GM12892 (cell line): ENCODE measurements at regions not wholly inside any gene's neighbourhood (a gene's known extent, or its start where the extent isn't known, plus 50 kb on each side); places are given as distances from the start of the nearest gene placed in this dataset.

Experiments
- DNase-seq: peaks from one replicate; pipeline ENCODE4 v3.0.0; 2011; ENCODE audit not compliant: insufficient read length
- FAIRE-seq: peaks from 2 replicates; lab custom pipeline; 2011; peaks lifted over from hg19 to GRCh38; lab: Jason Lieb, UNC
- POLR2A ChIP-seq: IDR thresholded peaks from 2 replicates; pipeline ENCODE4 v1.6.1; 2011; ENCODE audit warnings: low read depth, low read length, control low read depth
- POLR2AphosphoS5 ChIP-seq: IDR thresholded peaks from 2 replicates; pipeline ENCODE4 v1.6.1; 2011; ENCODE audit warnings: low read depth, low read length, control low read depth
- TAF1 ChIP-seq: IDR thresholded peaks from 2 replicates; pipeline ENCODE4 v1.6.1; 2011; ENCODE audit warnings: low read depth, mild to moderate bottlenecking, control low read depth, low read length, borderline replicate concordance

DNA sequence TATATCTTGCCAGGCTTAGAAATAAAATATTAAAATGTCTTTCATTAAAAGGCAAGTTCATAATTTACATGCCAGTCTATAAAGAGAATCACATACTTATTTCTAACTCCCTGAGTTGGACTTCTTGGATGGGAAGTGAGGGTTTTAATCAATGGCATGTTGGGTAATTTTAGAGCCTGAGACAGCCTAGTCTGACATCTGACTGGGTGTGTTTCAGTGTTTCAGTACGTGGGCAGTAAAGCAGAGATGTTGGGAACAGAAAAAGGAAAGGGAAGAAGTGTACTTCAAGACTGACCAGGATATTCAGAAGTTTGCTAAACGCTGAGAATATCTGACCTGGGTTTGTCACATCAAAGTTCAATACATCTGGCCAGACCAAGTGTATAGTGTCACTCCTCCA, 171.8 kb downstream of the BTG1 start:
- no peak for TF ChIP-seq POLR2AphosphoS5
- TF ChIP-seq POLR2A = no peak
- no peak for TF ChIP-seq TAF1
- FAIRE-seq (no peak), DNase-seq (no peak)

DNA sequence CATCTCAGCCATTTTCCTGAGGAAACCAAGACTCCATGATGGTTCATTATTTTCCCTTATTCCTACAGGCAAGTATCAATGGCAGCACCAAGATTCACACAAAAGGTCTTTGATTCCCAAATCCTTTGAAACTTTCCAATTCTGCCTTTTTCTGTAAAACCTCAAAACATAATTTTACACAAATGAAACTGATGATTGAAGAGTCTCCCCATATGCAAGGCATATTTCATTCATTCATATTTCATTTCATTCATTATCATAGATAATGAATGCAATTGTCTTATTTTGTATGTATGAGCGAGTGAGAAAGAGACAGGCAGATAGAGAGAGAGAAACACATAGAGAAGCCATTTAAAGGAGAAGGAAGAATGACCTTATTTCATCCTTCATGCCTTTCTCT, 172.8 kb downstream of the BTG1 start:
- DNase-seq = no peak
- TF ChIP-seq TAF1 (no peak), POLR2A (no peak), POLR2AphosphoS5 (no peak)
- FAIRE-seq = no peak

- TF ChIP-seq TAF1 (no peak), POLR2AphosphoS5 (no peak), POLR2A (no peak)
- no peak for FAIRE-seq
- no peak for DNase-seq
These were observed 176.9 kb downstream of the BTG1 start for GRCh38 chr12:91968777-91969171.

DNA sequence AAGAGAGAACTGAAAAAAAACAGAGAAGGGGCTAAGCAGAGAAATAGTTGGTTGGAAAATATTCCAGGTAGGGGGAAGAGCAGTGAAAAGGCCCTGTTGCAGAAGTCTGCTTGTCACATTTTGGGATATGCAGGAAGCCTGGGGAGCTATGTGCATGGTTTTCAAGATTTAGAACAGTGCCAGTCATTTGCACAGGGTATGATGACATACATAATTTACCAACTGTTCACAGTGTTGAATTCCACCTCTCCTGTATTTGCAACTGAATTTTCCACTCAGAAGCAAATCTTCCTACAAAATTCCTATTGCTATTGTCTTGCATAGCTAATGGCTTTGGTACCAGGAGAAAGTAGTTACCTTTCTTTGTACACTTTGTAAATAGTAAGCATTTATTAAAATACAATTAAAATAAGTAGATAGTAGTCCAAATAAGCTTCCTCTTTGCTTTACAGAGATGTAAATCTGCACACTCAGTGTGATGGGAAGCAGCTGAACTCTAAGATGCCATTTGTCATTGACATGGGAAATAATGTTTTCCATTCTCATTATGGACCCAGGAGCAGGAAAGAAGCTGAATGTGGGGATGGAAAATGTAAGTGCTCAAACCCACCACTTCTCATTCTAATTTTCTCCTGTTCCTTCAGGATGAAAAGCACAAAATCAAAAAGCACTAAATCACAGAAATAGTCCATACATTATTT, 177.4 kb downstream of the BTG1 start:
- DNase-seq (no peak), FAIRE-seq (no peak)
- no peak for TF ChIP-seq TAF1
- no peak for TF ChIP-seq POLR2A
- no peak for TF ChIP-seq POLR2AphosphoS5

DNA sequence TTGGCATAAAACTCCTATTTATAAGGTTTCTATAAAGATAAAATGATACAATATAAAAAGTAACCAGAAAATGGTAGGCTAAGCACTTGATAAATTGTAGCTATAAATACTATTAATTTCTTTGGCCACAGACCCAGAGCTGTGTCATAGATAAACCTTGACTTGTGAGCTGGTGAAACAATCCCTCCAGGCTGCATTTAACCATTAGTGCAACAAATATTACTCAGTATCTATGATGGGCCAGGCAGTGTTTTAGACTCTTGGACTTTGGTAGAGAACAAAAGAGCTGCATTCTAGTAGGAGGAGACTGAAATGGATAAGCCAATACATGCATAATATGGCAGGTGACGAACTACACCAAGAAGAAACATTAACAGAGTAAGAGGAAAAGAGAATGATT, 178.1 kb downstream of the BTG1 start:
- FAIRE-seq (no peak), DNase-seq (no peak)
- TF ChIP-seq POLR2AphosphoS5 (no peak), TAF1 (no peak), POLR2A (no peak)

DNA sequence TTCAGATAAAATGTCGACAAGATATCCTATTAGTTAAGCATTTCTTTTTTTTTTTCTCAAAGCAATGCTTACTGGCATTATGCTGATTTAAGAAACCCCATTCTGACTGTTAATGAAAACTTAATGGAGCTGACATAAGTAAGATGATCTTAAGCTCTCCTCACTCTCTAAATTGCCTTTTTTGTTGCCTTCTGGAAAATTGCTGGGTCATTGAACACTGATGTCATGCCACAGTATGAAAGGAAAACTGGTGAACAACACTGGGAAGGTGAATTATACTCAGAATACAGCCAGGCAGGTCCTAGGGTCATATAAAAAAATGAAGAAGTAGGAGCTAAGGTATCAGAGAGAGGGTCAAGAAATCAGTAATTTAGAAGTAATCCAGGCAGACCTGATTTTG, 179.9 kb downstream of the BTG1 start:
- FAIRE-seq (no peak), DNase-seq (no peak)
- no peak for TF ChIP-seq POLR2A
- TF ChIP-seq TAF1 = no peak
- no peak for TF ChIP-seq POLR2AphosphoS5

DNA sequence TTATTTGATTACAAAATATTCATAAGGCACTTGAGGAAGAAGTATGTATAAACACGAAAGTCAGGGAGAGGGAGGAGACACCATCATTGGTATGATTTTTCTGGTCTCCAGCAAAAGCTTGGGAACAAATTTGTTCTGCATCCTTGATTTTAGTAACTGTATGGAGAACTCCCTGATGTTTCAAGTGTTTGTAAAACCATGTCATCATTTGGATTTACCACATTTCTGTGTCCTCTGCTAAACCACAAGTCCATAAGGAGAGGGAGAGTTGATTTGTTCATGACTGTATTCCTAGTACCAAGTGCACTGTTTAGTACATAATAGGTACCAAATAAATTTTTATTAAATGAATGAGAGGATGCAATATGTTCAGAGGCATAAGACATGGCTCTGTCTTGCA, 181.1 kb downstream of the BTG1 start:
- no peak for FAIRE-seq
- TF ChIP-seq POLR2AphosphoS5 (no peak), TAF1 (no peak), POLR2A (no peak)
- no peak for DNase-seq

- FAIRE-seq (no peak), DNase-seq (no peak)
- no peak for TF ChIP-seq POLR2AphosphoS5
- no peak for TF ChIP-seq TAF1
- TF ChIP-seq POLR2A = no peak
These were observed 186.4 kb downstream of the BTG1 start for GRCh38 chr12:91959220-91959619.

DNA sequence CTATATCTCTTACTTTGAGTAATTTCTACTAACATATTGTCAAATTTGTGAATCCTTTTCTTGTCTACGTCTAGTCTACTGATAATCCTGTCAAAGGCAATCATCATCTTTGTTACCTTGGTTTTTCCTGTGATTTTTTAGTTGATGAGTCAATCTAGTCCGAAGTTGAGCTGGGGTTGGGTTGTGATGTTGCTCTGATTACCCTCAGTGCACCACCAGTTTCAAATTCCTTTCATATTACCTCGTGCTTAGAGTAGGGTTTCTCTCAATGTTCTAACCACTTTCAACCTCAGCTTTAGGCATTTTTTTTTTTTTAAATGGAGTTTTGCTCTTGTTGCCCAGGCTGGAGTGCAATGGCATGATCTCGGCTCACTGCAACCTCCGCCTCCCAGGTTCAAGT, 186.8 kb downstream of the BTG1 start:
- no peak for TF ChIP-seq POLR2AphosphoS5
- no peak for TF ChIP-seq TAF1
- TF ChIP-seq POLR2A = no peak
- DNase-seq (no peak), FAIRE-seq (no peak)

DNA sequence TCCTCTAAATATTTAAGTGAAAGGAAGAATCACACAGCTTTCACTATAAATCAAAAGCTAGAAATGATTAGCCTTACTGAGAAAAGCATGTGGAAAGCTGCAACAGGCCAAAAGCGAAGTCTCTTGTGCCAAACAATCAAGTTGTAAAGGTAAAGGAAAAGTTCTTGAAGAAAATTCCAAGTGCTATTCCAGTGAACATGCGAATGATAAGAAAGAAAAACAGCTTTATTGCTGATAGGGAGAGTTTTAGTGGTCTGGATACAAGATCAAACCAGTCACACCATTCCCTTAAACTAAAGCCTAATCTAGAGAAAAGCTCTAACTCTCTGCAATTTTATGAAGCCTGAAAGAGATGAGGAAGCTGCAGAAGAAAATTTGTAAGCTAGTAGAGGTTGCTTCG, 190.9 kb downstream of the BTG1 start:
- FAIRE-seq (no peak), DNase-seq (no peak)
- TF ChIP-seq POLR2A (no peak), TAF1 (no peak)

DNA sequence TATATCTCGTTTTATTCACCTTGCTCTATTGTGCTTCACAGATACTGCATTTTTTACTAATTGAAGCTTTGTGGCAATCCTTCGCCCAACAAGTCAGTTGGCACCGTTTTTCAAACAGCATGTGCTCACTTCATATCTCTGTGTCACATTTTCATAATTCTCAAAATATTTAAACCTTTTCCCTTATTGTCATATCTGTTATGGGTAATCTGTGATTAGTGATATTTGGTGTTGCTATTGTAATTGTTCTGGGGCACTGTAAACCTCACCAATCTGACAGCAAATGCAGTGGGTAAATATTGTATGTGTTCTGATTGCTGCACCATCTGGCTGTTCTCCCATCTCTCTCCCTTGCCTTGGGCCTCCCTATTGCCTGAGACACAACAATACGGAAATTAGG, 191.3 kb downstream of the BTG1 start:
- DNase-seq (no peak), FAIRE-seq (no peak)
- TF ChIP-seq POLR2A (no peak), TAF1 (no peak), POLR2AphosphoS5 (no peak)

DNA sequence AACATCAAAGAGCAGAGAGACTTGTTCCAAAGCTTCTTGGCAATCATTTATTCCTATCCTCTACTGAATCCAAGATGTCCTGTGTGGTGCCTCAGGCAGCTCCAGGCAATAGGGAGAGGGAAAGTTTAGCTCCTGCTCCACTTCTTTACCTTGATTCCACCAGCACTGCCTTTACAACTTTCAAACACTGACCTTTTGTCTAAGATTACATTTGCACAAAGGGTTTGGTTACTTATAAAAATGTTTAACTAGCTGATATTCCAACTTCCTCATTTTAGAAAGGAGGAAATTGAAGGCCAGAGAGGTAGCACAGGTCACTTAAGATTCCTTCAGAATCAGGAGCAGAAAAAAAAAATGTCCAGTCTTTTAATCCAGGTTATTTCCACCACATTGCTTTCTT, 192.7 kb downstream of the BTG1 start:
- TF ChIP-seq POLR2A = no peak
- no peak for TF ChIP-seq POLR2AphosphoS5
- no peak for TF ChIP-seq TAF1
- FAIRE-seq (no peak), DNase-seq (no peak)

- TF ChIP-seq TAF1 = no peak
- TF ChIP-seq POLR2A = no peak
- no peak for TF ChIP-seq POLR2AphosphoS5
- DNase-seq = no peak
- FAIRE-seq = no peak
These were observed 194.1 kb downstream of the BTG1 start for GRCh38 chr12:91951571-91951970.

GRCh38 chr12:91948504-91948903, 197.1 kb downstream of the BTG1 start:
- DNase-seq (no peak), FAIRE-seq (no peak)
- no peak for TF ChIP-seq POLR2A
- TF ChIP-seq TAF1 = no peak
- TF ChIP-seq POLR2AphosphoS5 = no peak
